Epithelial cell of esophagus (primary cell): ENCODE measurements at regions not wholly inside any gene's neighbourhood (a gene's known extent, or its start where the extent isn't known, plus 50 kb on each side); places are given as distances from the start of the nearest gene placed in this dataset.

Experiments
- DNase-seq: peaks from one replicate; pipeline ENCODE4 v3.0.0; 2010; ENCODE audit warnings: low read depth
- H3K4me3 ChIP-seq: 2 replicates; pipeline ENCODE4 v1.5.1; 2011; ENCODE audit warnings: mild to moderate bottlenecking, low read length, control low read depth
- TF ChIP-seq, protein P1 (sequence below): IDR thresholded peaks from 2 replicates; pipeline ENCODE4 v1.5.1; 2011; ENCODE audit warnings: low read depth, mild to moderate bottlenecking, low read length, control low read depth, inconsistent platforms; ENCODE audit not compliant: insufficient read depth; ENCODE audit errors: missing control alignments

DNA sequence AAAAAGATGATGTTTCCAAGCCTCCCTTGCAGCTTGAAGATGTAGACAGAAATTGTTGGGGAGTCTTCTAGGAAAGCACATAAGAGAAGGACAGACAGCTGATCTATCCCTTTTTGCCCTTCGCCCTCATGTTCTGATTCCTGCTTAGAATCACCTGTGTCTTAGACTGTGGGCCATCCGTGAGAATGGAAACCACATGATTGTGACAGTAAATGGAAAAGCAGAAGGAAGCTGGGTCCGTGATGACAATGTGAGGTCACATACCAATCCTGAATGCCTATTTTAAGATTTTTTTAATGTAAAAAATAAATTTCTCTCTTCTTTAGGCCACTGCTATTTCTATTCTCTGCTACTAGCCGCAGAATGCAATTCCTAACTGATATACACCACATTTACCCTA lies 67.7 kb upstream of the C1orf87 start:
- TF ChIP-seq, protein P1, sequence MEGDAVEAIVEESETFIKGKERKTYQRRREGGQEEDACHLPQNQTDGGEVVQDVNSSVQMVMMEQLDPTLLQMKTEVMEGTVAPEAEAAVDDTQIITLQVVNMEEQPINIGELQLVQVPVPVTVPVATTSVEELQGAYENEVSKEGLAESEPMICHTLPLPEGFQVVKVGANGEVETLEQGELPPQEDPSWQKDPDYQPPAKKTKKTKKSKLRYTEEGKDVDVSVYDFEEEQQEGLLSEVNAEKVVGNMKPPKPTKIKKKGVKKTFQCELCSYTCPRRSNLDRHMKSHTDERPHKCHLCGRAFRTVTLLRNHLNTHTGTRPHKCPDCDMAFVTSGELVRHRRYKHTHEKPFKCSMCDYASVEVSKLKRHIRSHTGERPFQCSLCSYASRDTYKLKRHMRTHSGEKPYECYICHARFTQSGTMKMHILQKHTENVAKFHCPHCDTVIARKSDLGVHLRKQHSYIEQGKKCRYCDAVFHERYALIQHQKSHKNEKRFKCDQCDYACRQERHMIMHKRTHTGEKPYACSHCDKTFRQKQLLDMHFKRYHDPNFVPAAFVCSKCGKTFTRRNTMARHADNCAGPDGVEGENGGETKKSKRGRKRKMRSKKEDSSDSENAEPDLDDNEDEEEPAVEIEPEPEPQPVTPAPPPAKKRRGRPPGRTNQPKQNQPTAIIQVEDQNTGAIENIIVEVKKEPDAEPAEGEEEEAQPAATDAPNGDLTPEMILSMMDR: no peak
- DNase-seq: no peak
- no peak overlapping the region for H3K4me3 ChIP-seq

DNA sequence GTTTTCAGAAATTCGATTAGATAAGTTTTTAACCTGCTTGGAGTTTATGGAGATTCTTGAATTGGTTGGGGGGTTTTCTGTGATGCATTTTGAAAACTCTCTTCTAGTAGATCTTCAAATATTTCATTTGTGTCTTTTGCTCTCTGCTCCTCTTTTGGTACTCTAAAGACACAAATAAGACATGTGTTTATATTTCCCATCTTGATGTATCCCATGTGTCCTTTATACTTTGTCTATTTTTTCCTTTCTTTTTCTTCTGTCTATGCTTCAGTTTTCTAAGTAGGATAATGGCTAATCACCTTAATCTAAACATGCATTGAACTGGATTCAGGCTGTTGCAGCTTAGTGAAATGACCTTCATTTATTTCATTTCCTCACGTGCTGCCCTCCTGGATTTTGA lies 63.8 kb upstream of the C1orf87 start:
- DNase-seq: no peak
- TF ChIP-seq, protein P1: no peak
- no peak overlapping the region for H3K4me3 ChIP-seq

DNA sequence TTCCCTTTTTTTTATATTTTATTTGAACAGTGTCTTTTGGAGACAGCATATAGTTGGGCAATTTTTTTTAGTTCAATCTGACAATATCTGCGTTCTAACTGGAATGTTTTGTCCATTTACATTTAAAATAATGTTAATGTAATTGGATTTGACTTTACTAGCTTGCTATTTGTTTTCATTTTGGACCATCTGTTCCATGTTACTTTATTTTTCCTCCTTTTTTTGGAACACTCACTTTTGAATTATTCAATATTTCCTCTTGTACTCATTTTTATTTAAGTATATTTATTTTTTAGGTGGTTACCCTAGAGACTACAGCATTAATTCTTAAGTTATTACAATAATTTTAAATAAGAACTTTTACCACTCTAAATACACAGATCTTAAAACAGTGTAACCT lies 62.8 kb upstream of the C1orf87 start:
- no peak overlapping the region for H3K4me3 ChIP-seq
- no peak for DNase-seq
- TF ChIP-seq, protein P1: no peak

DNA sequence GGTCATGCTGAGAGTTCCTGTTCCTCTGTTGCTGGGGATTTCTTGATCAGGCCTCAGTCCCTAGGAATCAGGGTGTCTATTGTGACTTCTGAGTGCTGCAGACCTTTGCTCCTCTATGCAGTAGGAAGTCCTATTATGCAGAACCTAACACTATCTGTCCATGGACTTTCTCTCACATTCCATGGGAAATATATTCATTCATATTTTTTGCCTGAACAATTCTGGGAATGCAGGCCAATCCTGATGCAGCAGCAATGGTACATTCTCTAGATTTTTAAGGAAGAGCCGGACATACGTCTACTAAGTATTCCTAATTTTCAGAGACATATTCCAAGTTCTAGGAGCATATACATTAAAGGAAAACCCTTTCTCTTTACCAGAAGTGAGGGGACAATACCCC lies 61.1 kb upstream of the C1orf87 start:
- DNase-seq: no peak
- H3K4me3 ChIP-seq: no peak overlapping the region
- TF ChIP-seq, protein P1: no peak

DNA sequence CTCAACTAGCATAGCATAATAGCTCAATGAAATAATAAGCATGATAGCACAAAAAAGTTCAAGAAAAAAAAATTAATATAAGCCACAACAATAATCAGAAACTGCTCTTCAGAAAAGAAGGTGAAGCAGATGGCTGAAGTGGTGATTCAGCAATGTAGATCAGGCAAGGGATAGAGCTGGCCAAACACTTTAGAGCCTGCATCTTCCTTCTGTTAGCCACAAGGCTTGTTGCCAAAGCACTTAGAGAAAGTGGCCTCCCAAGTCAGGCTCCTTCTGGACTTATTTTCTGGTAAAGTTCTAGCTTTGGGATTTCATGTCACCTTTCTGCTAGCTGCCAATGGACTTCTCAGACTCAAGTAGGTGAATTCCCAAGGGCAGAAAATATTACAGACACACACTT lies 60.3 kb upstream of the C1orf87 start:
- DNase-seq: no peak
- no peak overlapping the region for H3K4me3 ChIP-seq
- TF ChIP-seq, protein P1: no peak

DNA sequence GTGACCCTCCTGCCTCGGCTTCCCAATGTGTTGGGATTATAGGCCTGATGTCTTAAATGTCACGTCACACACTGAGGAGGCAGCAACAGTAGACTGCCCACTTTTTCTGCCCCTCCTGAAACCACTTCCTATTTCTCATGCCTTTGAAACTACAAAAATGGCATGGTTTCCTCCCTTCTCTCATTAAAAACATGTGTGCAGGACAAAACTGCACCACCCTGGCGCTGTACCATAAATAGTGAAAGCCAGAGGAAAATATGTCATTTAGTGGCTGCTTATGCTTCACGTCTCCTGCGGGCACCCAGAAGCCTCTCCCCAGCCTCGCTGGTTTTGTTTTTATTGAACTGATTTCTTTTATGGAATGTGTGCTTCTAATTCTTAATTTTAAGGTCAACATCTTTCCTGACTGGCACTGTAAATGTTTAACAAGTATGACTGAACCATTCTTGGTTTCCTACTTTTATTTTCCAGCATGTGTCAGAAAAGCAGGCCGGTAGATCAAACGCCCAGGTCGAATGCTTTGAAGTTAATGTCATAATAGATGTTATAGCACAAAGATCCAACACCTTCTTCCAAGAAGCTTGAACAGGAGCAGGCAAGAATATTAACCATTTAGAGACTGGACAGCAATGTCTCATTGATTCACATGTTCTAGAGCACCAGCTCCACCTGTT lies 59.6 kb upstream of the C1orf87 start:
- DNase-seq: peak; percentile 16
- H3K4me3 ChIP-seq: no peak overlapping the region
- TF ChIP-seq, protein P1: no peak

DNA sequence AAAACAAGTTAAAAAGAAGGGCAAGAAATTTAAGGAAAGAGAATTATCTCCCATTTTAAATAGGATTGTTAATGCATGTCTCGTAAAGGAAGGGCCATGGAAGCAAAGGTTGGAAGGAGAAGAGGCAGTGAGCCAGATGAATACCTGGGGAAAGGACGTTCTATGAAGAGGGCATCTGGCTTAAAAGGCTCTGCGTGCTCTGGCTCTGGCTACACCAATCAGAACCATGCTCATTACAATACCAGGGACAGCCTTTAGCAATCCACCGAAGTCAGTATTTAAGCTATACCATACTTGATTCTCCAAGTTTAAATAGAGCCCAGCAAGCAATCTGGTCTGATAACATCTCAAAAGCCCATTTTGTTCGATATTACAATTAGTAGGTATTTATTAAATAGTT lies 58.5 kb upstream of the C1orf87 start:
- no peak for DNase-seq
- TF ChIP-seq, protein P1: no peak
- no peak overlapping the region for H3K4me3 ChIP-seq
